Endothelial cell of umbilical vein (primary cell): ENCODE measurements at regions not wholly inside any gene's neighbourhood (a gene's known extent, or its start where the extent isn't known, plus 50 kb on each side); places are given as distances from the start of the nearest gene placed in this dataset.

Source experiments
- BruUV-seq: library from RNA; stranded (reverse); fragments of 400-500 nt; replicated peaks from 2 replicates; lab custom pipeline; 2021; lab: Mats Ljungman, UMichigan
- CTCF ChIA-PET: fragments of 300-600, 350-600 bp; sonication (Branson Sonifier 250); formaldehyde crosslinking; loops from one replicate; lab custom pipeline; 2021; ENCODE audit warnings: antibody characterized with exemption, inconsistent platforms; lab: Charles Lee
- POLR2A ChIA-PET: fragments of 300-600, 350-600 bp; sonication (Branson Sonifier 250); formaldehyde crosslinking; loops from one replicate; lab custom pipeline; 2021; ENCODE audit warnings: antibody characterized with exemption, inconsistent platforms; lab: Charles Lee
- DNase-seq: peaks from one replicate; pipeline ENCODE4 v3.0.0-alpha.2; 2011; ENCODE audit warnings: low read depth, low spot score
- FAIRE-seq: peaks from 2 replicates; lab custom pipeline; 2011; peaks lifted over from hg19 to GRCh38; lab: Jason Lieb, UNC
- H2AFZ ChIP-seq: 2 replicates; pipeline ENCODE4 v1.6.0; 2012; ENCODE audit warnings: low read depth, low read length, control low read depth, inconsistent platforms
- H3K27ac ChIP-seq: 2 replicates; pipeline ENCODE4 v1.5.1; 2011; ENCODE audit warnings: low read depth, mild to moderate bottlenecking, control low read depth, low read length, moderate library complexity; ENCODE audit not compliant: insufficient read depth
- H3K27me3 ChIP-seq, 2 experiments: 2 replicates each; pipeline versions ENCODE4 v1.6.0 to v1.6.1; 2011; ENCODE audit warnings: low read length in 2 of 2, mixed read lengths in 1 of 2; ENCODE audit not compliant: control insufficient read depth in 2 of 2, insufficient read depth in 2 of 2
- H3K36me3 ChIP-seq, 2 experiments: 2 replicates in 1 of 2; 3 replicates in 1 of 2; pipeline ENCODE4 v1.5.1; 2011; ENCODE audit warnings: low read length in 2 of 2, mild to moderate bottlenecking in 1 of 2, moderate library complexity in 1 of 2; ENCODE audit not compliant: control insufficient read depth in 2 of 2, insufficient read depth in 2 of 2; ENCODE audit errors: extremely low read depth in 1 of 2
- H3K4me1 ChIP-seq: 3 replicates; pipeline ENCODE4 v1.5.1; 2011; ENCODE audit warnings: mild to moderate bottlenecking, low read length; ENCODE audit not compliant: control insufficient read depth, insufficient read depth; ENCODE audit errors: extremely low read depth
- H3K4me2 ChIP-seq: 2 replicates; pipeline ENCODE4 v1.6.1; 2011; ENCODE audit warnings: low read length, control low read depth, mixed read lengths; ENCODE audit not compliant: insufficient read depth
- H3K4me3 ChIP-seq, 3 experiments: fragments of 200-600 bp in 1 of 3; sonication (generic), shearing (Covaris generic) in 1 of 3; replicated peaks in 1 of 3; 2 replicates each; pipeline ENCODE4 v1.5.1; 2011 to 2016; ENCODE audit warnings: control low read depth in 3 of 3, low read length in 3 of 3, mild to moderate bottlenecking in 2 of 3, inconsistent platforms in 1 of 3, low read depth in 1 of 3, moderate library complexity in 1 of 3; ENCODE audit not compliant: insufficient read depth in 1 of 3
- H3K79me2 ChIP-seq: 2 replicates; pipeline ENCODE4 v1.6.0; 2012; ENCODE audit warnings: low read length, inconsistent platforms; ENCODE audit not compliant: control insufficient read depth, insufficient read depth
- H3K9ac ChIP-seq: replicated peaks from 2 replicates; pipeline ENCODE3; 2011; ENCODE audit warnings: low read length, control low read depth; ENCODE audit not compliant: insufficient read depth; ENCODE audit errors: extremely low read depth
- H3K9me1 ChIP-seq: replicated peaks from 3 replicates; pipeline ENCODE4 v1.6.0; 2011; ENCODE audit warnings: mild to moderate bottlenecking, low read length; ENCODE audit not compliant: control insufficient read depth, insufficient read depth; ENCODE audit errors: extremely low read depth
- H3K9me3 ChIP-seq: replicated peaks from 2 replicates; pipeline ENCODE4 v1.5.1; 2012; ENCODE audit warnings: low read length, inconsistent platforms; ENCODE audit not compliant: control insufficient read depth, insufficient read depth
- H4K20me1 ChIP-seq: replicated peaks from 2 replicates; pipeline ENCODE3; 2011; ENCODE audit warnings: mild to moderate bottlenecking, low read length; ENCODE audit not compliant: control insufficient read depth, insufficient read depth; ENCODE audit errors: extremely low read depth
- CTCF ChIP-seq, 2 donors: IDR thresholded peaks; 1 replicate in 1 of 2; 2 replicates in 1 of 2; pipeline ENCODE4 v1.5.1; 2011; ENCODE audit warnings: low read length in 2 of 2, mild to moderate bottlenecking in 2 of 2, moderate library complexity in 2 of 2, control low read depth in 1 of 2, inconsistent platforms in 1 of 2, low read depth in 1 of 2; ENCODE audit not compliant: insufficient read depth in 1 of 2; ENCODE audit errors: extremely low read depth in 1 of 2
- EZH2 ChIP-seq: IDR thresholded peaks from 2 replicates; pipeline ENCODE4 v1.6.1; 2012; ENCODE audit warnings: borderline replicate concordance, low read depth, mild to moderate bottlenecking, moderate library complexity, low read length, inconsistent platforms; ENCODE audit not compliant: severe bottlenecking
- GATA2 ChIP-seq: IDR thresholded peaks from 2 replicates; pipeline ENCODE4 v1.7.0; 2011; ENCODE audit warnings: low read depth, mild to moderate bottlenecking, moderate library complexity, mixed read lengths, low read length; ENCODE audit not compliant: insufficient read length, insufficient read depth
- MYC ChIP-seq: IDR thresholded peaks from one replicate; pipeline ENCODE4 v1.6.1; 2011; ENCODE audit warnings: mild to moderate bottlenecking, low read depth, low read length
- POLR2A ChIP-seq: IDR thresholded peaks from 2 replicates; pipeline ENCODE4 v1.6.1; 2012; ENCODE audit warnings: low read depth, mild to moderate bottlenecking, control low read depth, low read length
- POLR2AphosphoS5 ChIP-seq: IDR thresholded peaks from 2 replicates; pipeline ENCODE4 v1.6.1; 2012; ENCODE audit warnings: low read depth, mild to moderate bottlenecking, control low read depth, low read length, moderate library complexity; ENCODE audit not compliant: insufficient read depth
- dilution Hi-C: fragments of 300-500 bp; cut with MboI; formaldehyde crosslinking; loops from one replicate; pipeline ENCODE4 v1.15.0; 2019; ENCODE audit warnings: low sequenced_read_pairs; ENCODE audit not compliant: extremely low pct_ligation_motif_present
- intact Hi-C: fragments of 100-400 bp; cut with micrococcal nuclease; formaldehyde crosslinking; loops from one replicate; pipeline ENCODE4 v1.10.0; 2022

DNA sequence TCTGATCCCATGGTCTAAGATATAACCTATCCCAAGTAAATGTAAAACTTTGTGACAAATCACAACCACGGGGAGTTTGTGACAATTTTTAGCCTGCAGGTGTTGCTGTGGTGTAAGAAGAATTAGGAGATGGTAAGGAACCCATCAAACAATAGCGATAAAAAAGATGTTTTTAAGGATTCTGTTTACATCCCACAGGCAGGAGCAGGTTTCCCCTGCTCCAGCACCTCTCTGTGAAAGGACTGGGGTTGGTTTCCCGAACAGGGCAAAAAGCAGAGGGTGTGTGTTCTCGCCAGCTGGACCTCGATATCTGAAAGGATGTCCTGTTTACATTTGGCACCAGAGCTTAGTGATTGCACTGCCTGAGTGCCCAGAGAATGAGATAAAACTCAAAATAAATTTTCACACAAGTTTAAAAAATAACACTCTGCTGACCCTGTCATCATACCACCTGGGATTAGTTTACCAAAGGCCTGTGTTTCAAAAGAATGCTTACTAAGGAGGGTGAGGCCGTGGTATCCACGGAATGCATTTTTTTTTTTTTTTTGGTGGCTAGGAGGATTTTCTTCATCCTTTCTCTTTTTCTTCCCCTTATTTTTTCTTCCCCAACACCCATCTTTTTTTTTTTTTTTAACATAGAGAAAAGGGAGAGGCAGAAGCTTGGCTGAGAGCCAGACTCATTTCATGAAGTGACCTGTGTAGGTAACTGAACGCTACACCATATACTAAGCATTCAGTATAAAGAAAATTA, 151.8 kb upstream of the DPH6 start:
- Histone ChIP-seq H3K4me1 (peaks cover 37% of the 10 kb centered on the region), H3K79me2 (no peaks in the 10 kb centered on the region), H3K27me3 (no peaks in the 10 kb centered on the region), H3K9me1 (no peaks in the 10 kb centered on the region), H3K27ac (peak overlapping the region; percentile 92), H3K4me2 (peak overlapping the region; percentile 82), H2AFZ (peak overlapping the region; percentile 58), H3K36me3 (no peaks in the 10 kb centered on the region), H3K9ac (peak overlapping the region; percentile 70), H3K9me3 (no peaks in the 10 kb centered on the region), H4K20me1 (no peaks in the 10 kb centered on the region), H3K4me3 (peak overlapping the region in 1 of 3 experiments; percentile 18)
- TF ChIP-seq MYC (no peak), POLR2A (peak; percentile 25), CTCF (IDR thresholded peaks at IDR 0.05; ENCODE audit: extremely low read depth in 1 of 2, insufficient read depth in 1 of 2, low read depth in 1 of 2, low read length in 2 of 2) (peak; percentile 13 to 19), GATA2 (peak; percentile 81), EZH2 (no peak), POLR2AphosphoS5 (peak; percentile 56)
- CTCF ChIA-PET = interaction anchor here (0.8 to 4.1 kb wide), 18 partner anchors 8 to 802 kb away, joined by 3 to 44 read pairs (median 4); no protein-coding TSS in a partner anchor
- DNase-seq (peak; percentile 97), FAIRE-seq (peak; percentile 70)
- BruUV-seq = no TSS peak
- POLR2A ChIA-PET = interaction anchor here (1.0 to 2.6 kb wide), 2 partner anchors 25 to 152 kb away, joined by 4 to 10 read pairs; no protein-coding TSS in a partner anchor
- intact Hi-C loops = loop anchor here (1.0 to 5.0 kb wide), 11 partner anchors 24 to 1403 kb away; partner anchors contain the start of gene MEIS2
- dilution Hi-C loops = no loop called here
